BJ (cell line): ENCODE measurements at regions not wholly inside any gene's neighbourhood (a gene's known extent, or its start where the extent isn't known, plus 50 kb on each side); places are given as distances from the start of the nearest gene placed in this dataset.

ENCODE experiments used
- CTCF ChIA-PET: fragments of 350-600 bp; formaldehyde crosslinking; extraction: SDS; loops from one replicate; lab custom pipeline; 2021; ENCODE audit warnings: antibody characterized with exemption, inconsistent platforms; lab: Yijun Ruan, JAX
- POLR2A ChIA-PET: fragments of 300-600 bp; sonication (Branson Sonifier 250); formaldehyde crosslinking; extraction: SDS; loops from one replicate; lab custom pipeline; 2021; ENCODE audit warnings: antibody characterized with exemption; lab: Charles Lee
- DNase-seq: peaks from one replicate; pipeline ENCODE4 v3.0.0-alpha.2; 2011; ENCODE audit warnings: low read depth
- H3K27me3 ChIP-seq: 2 replicates; pipeline ENCODE4 v1.6.0; 2011; ENCODE audit warnings: low read length; ENCODE audit not compliant: control insufficient read depth, insufficient read depth
- H3K36me3 ChIP-seq: 2 replicates; pipeline ENCODE4 v1.5.1; 2011; ENCODE audit warnings: low read length; ENCODE audit not compliant: control insufficient read depth, insufficient read depth
- H3K4me3 ChIP-seq: 2 replicates; pipeline ENCODE4 v1.5.1; 2011; ENCODE audit warnings: low read depth, mild to moderate bottlenecking, control low read depth, low read length
- CTCF ChIP-seq: IDR thresholded peaks from 2 replicates; pipeline ENCODE4 v1.5.1; 2011; ENCODE audit warnings: low read depth, mild to moderate bottlenecking, control low read depth, inconsistent platforms, low read length, moderate library complexity; ENCODE audit not compliant: insufficient read depth

DNA sequence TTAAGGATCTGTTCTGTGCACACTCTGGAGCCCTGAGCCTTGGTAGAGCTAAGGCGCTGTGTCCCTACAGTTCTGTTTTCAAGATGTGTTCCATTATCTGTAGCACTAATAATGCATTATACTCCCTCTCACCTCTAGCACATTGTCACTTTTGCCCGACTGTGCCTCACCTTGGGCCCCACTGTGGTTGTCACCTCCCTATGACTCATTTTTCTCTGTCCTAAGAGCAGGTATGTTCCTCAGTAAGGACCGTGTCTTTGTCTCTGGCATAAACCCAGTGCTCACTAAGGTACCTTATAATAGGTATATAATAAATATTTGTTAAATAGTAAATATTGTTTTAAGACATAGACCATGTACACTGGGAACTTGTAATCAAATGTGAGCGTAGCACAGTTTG, 942.5 kb upstream of the CITED2 start:
- no peaks in the 10 kb centered on the region for H3K36me3 ChIP-seq
- no peaks in the 10 kb centered on the region for H3K27me3 ChIP-seq
- DNase-seq = no peak
- ChIA-PET POLR2A (no interaction called here), CTCF (no interaction called here)
- no peak for TF ChIP-seq CTCF
- H3K4me3 ChIP-seq = no peak overlapping the region

- Histone ChIP-seq H3K4me3 (no peak overlapping the region), H3K36me3 (no peaks in the 10 kb centered on the region), H3K27me3 (no peaks in the 10 kb centered on the region)
- TF ChIP-seq CTCF = no peak
- ChIA-PET POLR2A (no interaction called here), CTCF (no interaction called here)
- no peak for DNase-seq
Observed at GRCh38 chr6:140314682-140315081, 940.2 kb upstream of the CITED2 start.

GRCh38 chr6:140311146-140311545, 936.7 kb upstream of the CITED2 start:
- ChIA-PET CTCF (no interaction called here), POLR2A (no interaction called here)
- TF ChIP-seq CTCF = no peak
- Histone ChIP-seq H3K4me3 (no peak overlapping the region), H3K36me3 (no peaks in the 10 kb centered on the region), H3K27me3 (no peaks in the 10 kb centered on the region)
- no peak for DNase-seq

- CTCF ChIA-PET = no interaction called here
Observed at GRCh38 chr6:140303218-140303949, 928.9 kb upstream of the CITED2 start.

GRCh38 chr6:140300331-140300730, 925.9 kb upstream of the CITED2 start:
- ChIA-PET CTCF (no interaction called here), POLR2A (interaction anchor here (0.6 kb wide), 1 partner anchor 92 kb away, joined by 17 read pairs; no protein-coding TSS in a partner anchor)
- H3K27me3 ChIP-seq = no peaks in the 10 kb centered on the region
- DNase-seq = no peak
- no peak for TF ChIP-seq CTCF
- no peaks in the 10 kb centered on the region for H3K36me3 ChIP-seq
- no peak overlapping the region for H3K4me3 ChIP-seq

More at GRCh38 chr6:140303218-140303949, 928.9 kb upstream of the CITED2 start:
- no peaks in the 10 kb centered on the region for H3K36me3 ChIP-seq
- H3K4me3 ChIP-seq = no peak overlapping the region
- no peaks in the 10 kb centered on the region for H3K27me3 ChIP-seq
- POLR2A ChIA-PET = no interaction called here
- no peak for TF ChIP-seq CTCF
- DNase-seq = no peak
